MM.1S (cell line): ENCODE measurements at regions not wholly inside any gene's neighbourhood (a gene's known extent, or its start where the extent isn't known, plus 50 kb on each side); places are given as distances from the start of the nearest gene placed in this dataset.

Experiments
- DNase-seq: peaks from one replicate; pipeline ENCODE4 v3.0.0-alpha.2; 2015
- H2AFZ ChIP-seq: fragments of 300-600 bp; sonication (generic); 2 replicates; pipeline ENCODE4 v1.6.0; 2016; ENCODE audit warnings: antibody characterized with exemption, low read length
- H3F3A ChIP-seq: fragments of 300-600 bp; sonication (generic); 2 replicates; pipeline ENCODE4 v1.6.1; 2016; ENCODE audit warnings: mild to moderate bottlenecking, antibody characterized with exemption, low read length, moderate library complexity, mixed read lengths; ENCODE audit not compliant: insufficient read depth
- H3K27ac ChIP-seq: fragments of 300-600 bp; sonication (generic); 2 replicates; pipeline ENCODE4 v1.5.1; 2016; ENCODE audit warnings: mild to moderate bottlenecking, low read length
- H3K27me3 ChIP-seq: fragments of 300-600 bp; sonication (generic); replicated peaks from 2 replicates; pipeline ENCODE4 v1.6.0; 2016; ENCODE audit warnings: low read length; ENCODE audit not compliant: insufficient read depth
- H3K36me3 ChIP-seq: fragments of 300-600 bp; sonication (generic); replicated peaks from 2 replicates; pipeline ENCODE4 v1.6.1; 2016; ENCODE audit warnings: mild to moderate bottlenecking, low read length, mixed read lengths; ENCODE audit not compliant: insufficient read depth
- H3K4me1 ChIP-seq: fragments of 300-600 bp; sonication (generic); 2 replicates; pipeline ENCODE4 v1.6.1; 2016; ENCODE audit warnings: low read length, mixed read lengths
- H3K4me2 ChIP-seq: fragments of 300-600 bp; sonication (generic); 2 replicates; pipeline ENCODE4 v1.6.0; 2016; ENCODE audit warnings: low read depth, low read length
- H3K4me3 ChIP-seq: fragments of 300-600 bp; sonication (generic); 2 replicates; pipeline ENCODE4 v1.5.1; 2016; ENCODE audit warnings: low read length, mixed read lengths
- H3K79me2 ChIP-seq: fragments of 300-600 bp; sonication (generic); 2 replicates; pipeline ENCODE4 v1.6.1; 2016; ENCODE audit warnings: mixed run types, low read length, mixed read lengths
- H3K9ac ChIP-seq: fragments of 300-600 bp; sonication (generic); 2 replicates; pipeline ENCODE4 v1.6.1; 2016; ENCODE audit warnings: low read length, mixed read lengths
- H3K9me2 ChIP-seq: fragments of 300-600 bp; sonication (generic); replicated peaks from 2 replicates; pipeline ENCODE4 v1.6.1; 2016; ENCODE audit warnings: mild to moderate bottlenecking, low read length, mixed read lengths; ENCODE audit not compliant: insufficient read depth
- H3K9me3 ChIP-seq: fragments of 300-600 bp; sonication (generic); replicated peaks from 2 replicates; pipeline ENCODE4 v1.6.1; 2016; ENCODE audit warnings: mild to moderate bottlenecking, low read length, mixed read lengths; ENCODE audit not compliant: insufficient read depth
- H4K20me1 ChIP-seq: fragments of 300-600 bp; sonication (generic); 2 replicates; pipeline ENCODE4 v1.6.1; 2016; ENCODE audit warnings: mild to moderate bottlenecking, low read length, moderate library complexity, mixed read lengths; ENCODE audit not compliant: insufficient read depth
- EZH2 ChIP-seq: fragments of 300-600 bp; sonication (generic); optimal IDR thresholded peaks from 2 replicates; pipeline ENCODE3; 2017; ENCODE audit warnings: low read depth, mild to moderate bottlenecking, antibody characterized with exemption, low read length, mixed read lengths
- EZH2phosphoT487 ChIP-seq: fragments of 300-600 bp; sonication (generic); IDR thresholded peaks from 2 replicates; pipeline ENCODE4 v1.6.1; 2018; ENCODE audit warnings: antibody characterized with exemption, low read length
- TF ChIP-seq, protein P1 (sequence below): fragments of 300-600 bp; sonication (generic); IDR thresholded peaks from 2 replicates; pipeline ENCODE4 v1.5.1; 2016; ENCODE audit warnings: antibody characterized with exemption, low read length, mixed read lengths

DNA sequence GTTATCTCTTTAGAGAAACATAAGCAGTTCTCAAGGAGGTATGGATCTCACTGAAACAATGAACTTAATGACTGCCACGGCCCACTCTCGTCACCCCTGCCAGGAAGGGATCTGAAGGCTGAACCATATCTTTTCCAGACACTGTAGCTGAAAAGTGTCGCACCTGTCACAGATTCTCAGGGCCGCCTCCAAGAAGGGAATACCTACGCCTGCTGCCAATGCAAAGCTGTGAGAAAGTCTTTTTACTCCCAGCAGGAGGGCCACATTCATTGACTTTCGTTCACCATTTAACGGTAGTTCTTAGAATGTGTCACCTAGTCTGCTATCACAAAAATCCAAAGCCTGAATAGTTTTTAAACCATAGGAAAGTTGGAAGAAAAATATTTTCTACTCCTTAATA, 66.7 kb upstream of the SH3BP4 start:
- no peaks in the 10 kb centered on the region for H3K36me3 ChIP-seq

DNA sequence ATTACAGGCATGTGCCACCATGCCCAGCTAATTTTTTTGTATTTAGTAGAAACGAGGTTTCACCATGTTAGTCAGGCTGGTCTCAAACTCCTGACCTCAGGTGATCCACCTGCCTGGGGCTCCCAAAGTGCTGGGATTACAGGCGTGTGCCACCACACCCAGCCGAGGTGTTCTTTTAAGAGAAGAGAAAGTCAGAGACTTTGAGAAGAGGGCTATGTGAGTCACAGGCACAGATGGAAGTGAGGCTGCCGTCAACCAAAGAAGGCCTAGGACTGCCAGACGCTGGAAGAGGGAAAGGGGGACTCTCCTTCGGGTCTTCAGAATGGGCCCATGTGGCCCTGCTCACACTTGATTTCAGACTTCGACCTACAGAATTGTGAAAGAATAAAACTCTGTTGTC, 67.2 kb upstream of the SH3BP4 start:
- no peaks in the 10 kb centered on the region for H4K20me1 ChIP-seq
- no peaks in the 10 kb centered on the region for H3K36me3 ChIP-seq
- no peak overlapping the region for H3K4me3 ChIP-seq
- H3K9ac ChIP-seq, result no peak overlapping the region
- TF ChIP-seq, protein P1, sequence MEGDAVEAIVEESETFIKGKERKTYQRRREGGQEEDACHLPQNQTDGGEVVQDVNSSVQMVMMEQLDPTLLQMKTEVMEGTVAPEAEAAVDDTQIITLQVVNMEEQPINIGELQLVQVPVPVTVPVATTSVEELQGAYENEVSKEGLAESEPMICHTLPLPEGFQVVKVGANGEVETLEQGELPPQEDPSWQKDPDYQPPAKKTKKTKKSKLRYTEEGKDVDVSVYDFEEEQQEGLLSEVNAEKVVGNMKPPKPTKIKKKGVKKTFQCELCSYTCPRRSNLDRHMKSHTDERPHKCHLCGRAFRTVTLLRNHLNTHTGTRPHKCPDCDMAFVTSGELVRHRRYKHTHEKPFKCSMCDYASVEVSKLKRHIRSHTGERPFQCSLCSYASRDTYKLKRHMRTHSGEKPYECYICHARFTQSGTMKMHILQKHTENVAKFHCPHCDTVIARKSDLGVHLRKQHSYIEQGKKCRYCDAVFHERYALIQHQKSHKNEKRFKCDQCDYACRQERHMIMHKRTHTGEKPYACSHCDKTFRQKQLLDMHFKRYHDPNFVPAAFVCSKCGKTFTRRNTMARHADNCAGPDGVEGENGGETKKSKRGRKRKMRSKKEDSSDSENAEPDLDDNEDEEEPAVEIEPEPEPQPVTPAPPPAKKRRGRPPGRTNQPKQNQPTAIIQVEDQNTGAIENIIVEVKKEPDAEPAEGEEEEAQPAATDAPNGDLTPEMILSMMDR, result no peak
- no peaks in the 10 kb centered on the region for H3K27me3 ChIP-seq
- no peak overlapping the region for H3K27ac ChIP-seq
- H3K79me2 ChIP-seq, result no peaks in the 10 kb centered on the region
- no peaks in the 10 kb centered on the region for H3K9me3 ChIP-seq
- no peak overlapping the region for H3K4me2 ChIP-seq
- DNase-seq, result no peak
- H3K9me2 ChIP-seq, result no peaks in the 10 kb centered on the region
- no peak overlapping the region for H2AFZ ChIP-seq
- no peaks in the 10 kb centered on the region for H3F3A ChIP-seq
- peaks cover 11% of the 10 kb centered on the region; the same call in 1 of the 2 replicates for H3K4me1 ChIP-seq

More for the DNA sequence above, 66.7 kb upstream of the SH3BP4 start:
- Histone ChIP-seq H4K20me1 (no peaks in the 10 kb centered on the region), H2AFZ (no peak overlapping the region), H3K4me1 (peaks cover 11% of the 10 kb centered on the region; the same call in 1 of the 2 replicates), H3K4me2 (no peak overlapping the region), H3K9ac (no peak overlapping the region), H3K79me2 (no peaks in the 10 kb centered on the region), H3K9me2 (no peaks in the 10 kb centered on the region), H3K4me3 (no peak overlapping the region), H3K27me3 (no peaks in the 10 kb centered on the region), H3K27ac (no peak overlapping the region), H3K9me3 (no peaks in the 10 kb centered on the region), H3F3A (no peaks in the 10 kb centered on the region)
- no peak for TF ChIP-seq EZH2phosphoT487
- no peak for DNase-seq

DNA sequence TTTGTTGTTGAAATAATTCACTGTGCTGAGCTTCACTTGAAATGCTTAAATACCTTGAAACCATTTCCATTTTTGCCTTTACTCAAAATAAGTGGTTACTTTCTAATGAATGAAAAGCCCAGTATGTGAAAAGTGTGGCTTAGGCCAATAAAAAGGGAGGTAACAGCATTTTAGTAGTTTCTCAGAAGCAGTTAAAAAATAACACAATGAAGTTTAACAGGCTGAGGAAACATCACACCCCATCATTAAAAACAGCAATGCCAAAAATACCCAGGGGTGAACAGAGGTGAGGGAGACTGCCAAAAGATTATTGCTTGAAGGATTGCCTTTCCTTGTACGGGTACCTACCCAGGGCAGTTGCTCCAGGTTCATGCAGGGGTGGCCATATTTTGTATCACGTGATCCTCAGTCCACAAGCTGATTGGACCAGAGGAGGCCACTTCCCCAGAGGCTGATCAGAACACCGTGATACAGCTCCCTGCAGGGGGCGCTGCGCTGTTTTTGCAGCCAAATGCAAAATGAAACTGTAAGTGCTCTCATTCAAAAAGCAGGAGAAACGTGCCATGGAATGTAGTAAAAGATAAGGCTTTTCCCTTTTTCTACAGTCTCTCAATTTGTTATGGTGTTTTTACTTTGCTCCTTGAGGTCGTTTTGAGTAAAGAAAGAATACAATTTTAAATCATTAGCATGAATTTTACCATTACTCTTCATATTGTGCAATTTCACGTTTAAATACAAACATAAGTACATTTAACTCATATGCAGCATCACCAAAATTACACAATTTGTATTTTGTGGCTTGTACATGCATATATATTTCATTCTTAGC, 70.2 kb upstream of the SH3BP4 start:
- Histone ChIP-seq H3K9me2 (no peaks in the 10 kb centered on the region), H3K79me2 (no peaks in the 10 kb centered on the region), H3K27me3 (no peaks in the 10 kb centered on the region), H3K27ac (peak overlapping the region; percentile 6; the same call in 1 of the 2 replicates), H3K9me3 (no peaks in the 10 kb centered on the region), H4K20me1 (no peaks in the 10 kb centered on the region), H3K9ac (peak overlapping the region; percentile 26; the same call in 1 of the 2 replicates), H3K4me1 (peaks cover 11% of the 10 kb centered on the region; the same call in 1 of the 2 replicates), H3K36me3 (no peaks in the 10 kb centered on the region), H3K4me2 (peak overlapping the region; percentile 54), H3K4me3 (peak overlapping the region; percentile 41), H2AFZ (peak overlapping the region; percentile 53), H3F3A (no peaks in the 10 kb centered on the region)
- DNase-seq, result peak; percentile 90
- TF ChIP-seq, protein P1, result peak; percentile 85
- TF ChIP-seq EZH2phosphoT487, result no peak
- TF ChIP-seq EZH2, result no peak

DNA sequence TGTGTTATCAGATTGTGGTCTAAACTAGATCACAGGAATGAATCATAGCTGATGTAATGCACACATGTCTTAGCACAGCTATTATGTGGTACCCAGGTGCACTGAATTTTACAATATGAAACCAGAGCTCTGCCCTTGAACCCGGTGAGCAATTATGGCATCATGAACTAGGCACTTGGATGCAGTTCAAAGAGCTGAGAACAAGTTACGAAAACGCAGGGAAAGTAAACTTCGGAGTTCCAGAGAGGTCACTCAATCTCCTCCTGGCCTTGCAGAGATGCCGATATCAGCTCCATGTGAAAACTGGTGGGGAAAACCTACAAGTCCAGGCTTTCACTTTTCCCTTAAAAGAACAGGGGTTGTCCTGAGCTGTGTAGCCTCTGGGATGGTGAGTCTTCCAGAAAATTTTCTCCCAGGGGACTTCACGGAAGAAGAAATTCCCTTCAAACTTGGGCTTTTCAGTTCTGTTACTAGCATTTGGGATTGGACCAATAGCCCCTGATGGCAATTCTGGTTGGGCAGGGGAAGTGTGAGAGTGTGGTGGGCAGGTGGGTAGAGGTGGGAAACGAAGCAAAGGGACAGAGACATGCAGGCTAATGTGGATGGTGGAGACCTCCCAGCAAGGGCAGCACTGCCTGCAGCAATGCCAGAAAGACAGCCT, 71.1 kb upstream of the SH3BP4 start:
- Histone ChIP-seq H3K27ac (no peak overlapping the region), H3K4me1 (peaks cover 11% of the 10 kb centered on the region; the same call in 1 of the 2 replicates)
- TF ChIP-seq EZH2phosphoT487, result no peak
- no peak for TF ChIP-seq EZH2
- TF ChIP-seq, protein P1, result no peak

More for the DNA sequence above, 71.1 kb upstream of the SH3BP4 start:
- H3K79me2 ChIP-seq, result no peaks in the 10 kb centered on the region
- peak overlapping the region; percentile 54; the same call in 1 of the 2 replicates for H3K4me2 ChIP-seq
- no peak for DNase-seq
- no peaks in the 10 kb centered on the region for H3K9me2 ChIP-seq
- peak overlapping the region; percentile 53 for H2AFZ ChIP-seq
- no peak overlapping the region for H3K9ac ChIP-seq
- H3K9me3 ChIP-seq, result no peaks in the 10 kb centered on the region
- no peaks in the 10 kb centered on the region for H4K20me1 ChIP-seq
- no peaks in the 10 kb centered on the region for H3F3A ChIP-seq
- peak overlapping the region; percentile 41; the same call in 1 of the 2 replicates for H3K4me3 ChIP-seq
- H3K36me3 ChIP-seq, result no peaks in the 10 kb centered on the region
- no peaks in the 10 kb centered on the region for H3K27me3 ChIP-seq
